Fibroblast of lung (primary cell): ENCODE measurements at regions not wholly inside any gene's neighbourhood (a gene's known extent, or its start where the extent isn't known, plus 50 kb on each side); places are given as distances from the start of the nearest gene placed in this dataset.

Source experiments
- DNase-seq, 2 donors: peaks; one replicate each; pipeline versions ENCODE4 v3.0.0 to v3.0.0-alpha.2; 2010; ENCODE audit warnings: low read depth in 2 of 2
- H2AFZ ChIP-seq: 2 replicates; pipeline ENCODE4 v1.5.1; 2012; ENCODE audit warnings: low read length, control low read depth, inconsistent platforms
- H3K27ac ChIP-seq: 2 replicates; pipeline ENCODE4 v1.5.1; 2011; ENCODE audit warnings: low read length, control low read depth; ENCODE audit not compliant: insufficient read depth
- H3K27me3 ChIP-seq: 2 replicates; pipeline ENCODE4 v1.5.1; 2011; ENCODE audit warnings: mild to moderate bottlenecking, low read length; ENCODE audit not compliant: control insufficient read depth, insufficient read depth
- H3K36me3 ChIP-seq: 2 replicates; pipeline ENCODE4 v1.5.1; 2011; ENCODE audit warnings: low read length; ENCODE audit not compliant: control insufficient read depth, insufficient read depth
- H3K4me1 ChIP-seq: 2 replicates; pipeline ENCODE4 v1.5.1; 2011; ENCODE audit warnings: low read length; ENCODE audit not compliant: control insufficient read depth, insufficient read depth; ENCODE audit errors: extremely low read depth
- H3K4me2 ChIP-seq: 2 replicates; pipeline ENCODE4 v1.5.1; 2011; ENCODE audit warnings: low read length, control low read depth; ENCODE audit not compliant: insufficient read depth; ENCODE audit errors: extremely low read depth
- H3K4me3 ChIP-seq, 4 experiments: fragments of 200-600 bp in 1 of 4; sonication (generic) in 1 of 4; replicated peaks in 1 of 4; 2 replicates each; pipeline ENCODE4 v1.5.1; 2011 to 2016; ENCODE audit warnings: low read length in 4 of 4, low read depth in 3 of 4, mild to moderate bottlenecking in 3 of 4, control low read depth in 2 of 4, inconsistent platforms in 1 of 4, mixed read lengths in 1 of 4; ENCODE audit not compliant: insufficient read depth in 1 of 4; ENCODE audit errors: control extremely low read depth in 1 of 4
- H3K79me2 ChIP-seq: 2 replicates; pipeline ENCODE4 v1.5.1; 2012; ENCODE audit warnings: mild to moderate bottlenecking, low read length, inconsistent platforms; ENCODE audit not compliant: control insufficient read depth, insufficient read depth
- H3K9ac ChIP-seq: 2 replicates; pipeline ENCODE4 v1.5.1; 2011; ENCODE audit warnings: mild to moderate bottlenecking, low read length, control low read depth; ENCODE audit not compliant: insufficient read depth
- H3K9me3 ChIP-seq: 2 replicates; pipeline ENCODE4 v1.5.1; 2012; ENCODE audit warnings: low read depth, low read length; ENCODE audit not compliant: control insufficient read depth, insufficient read depth
- H4K20me1 ChIP-seq: 2 replicates; pipeline ENCODE4 v1.5.1; 2011; ENCODE audit warnings: low read length; ENCODE audit not compliant: control insufficient read depth, insufficient read depth; ENCODE audit errors: extremely low read depth
- CTCF ChIP-seq, 2 donors: IDR thresholded peaks in 1 of 2; conservative IDR thresholded peaks in 1 of 2; 1 replicate in 1 of 2; 2 replicates in 1 of 2; pipeline ENCODE4 v1.5.1; 2011 to 2012; ENCODE audit warnings: low read length in 2 of 2, control low read depth in 1 of 2, inconsistent platforms in 1 of 2, low read depth in 1 of 2, mild to moderate bottlenecking in 1 of 2
- EZH2 ChIP-seq: IDR thresholded peaks from 2 replicates; pipeline ENCODE4 v1.5.1; 2012; ENCODE audit warnings: low read length, control low read depth, mild to moderate bottlenecking; ENCODE audit errors: missing control alignments

GRCh38 chr17:71460943-71461342, 659.9 kb upstream of the SOX9 start:
- H3K4me3 ChIP-seq = no peak overlapping the region
- TF ChIP-seq EZH2 (no peak), CTCF (conservative IDR thresholded peaks at IDR 0.05 in 1 of 2, IDR thresholded peaks at IDR 0.05 in 1 of 2; ENCODE audit: low read depth in 1 of 2, low read length in 2 of 2) (peak; percentile 44 to 55)

DNA sequence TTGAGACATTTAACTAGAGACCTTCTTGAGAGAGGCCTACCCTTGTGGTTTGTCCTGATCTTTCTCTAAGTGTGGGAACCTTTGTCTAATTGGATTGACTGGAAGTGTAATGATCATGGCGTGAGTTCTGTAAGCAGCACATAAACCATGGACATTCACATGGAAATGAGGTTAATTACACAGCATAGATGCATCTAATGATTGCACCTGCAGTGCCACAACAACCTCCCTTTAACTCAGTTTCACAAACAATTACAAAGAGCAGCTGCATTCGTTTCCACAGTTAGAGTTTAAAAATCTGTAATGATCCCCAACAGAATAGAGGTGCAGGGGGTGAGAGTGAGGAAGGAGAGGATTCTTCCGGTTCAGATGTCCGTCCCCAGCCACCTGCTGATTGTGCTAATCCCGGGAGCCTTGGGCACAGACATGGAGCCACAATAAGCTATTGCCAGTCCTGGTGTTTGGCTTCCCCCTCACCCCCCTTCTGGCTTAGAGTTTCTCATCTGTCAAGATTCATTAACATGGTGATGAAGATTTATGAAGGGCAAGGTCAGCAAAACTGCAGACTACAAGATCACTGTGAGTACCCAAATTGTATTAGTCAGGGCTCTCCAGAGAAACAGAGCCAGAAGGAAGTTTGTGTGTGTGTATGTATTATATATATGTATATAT, 659.2 kb upstream of the SOX9 start:
- Histone ChIP-seq H3K36me3 (no peaks in the 10 kb centered on the region), H3K27ac (no peak overlapping the region), H2AFZ (no peak overlapping the region), H3K4me3 (no peak overlapping the region), H3K9ac (no peak overlapping the region), H3K27me3 (no peaks in the 10 kb centered on the region), H3K79me2 (no peaks in the 10 kb centered on the region), H3K4me1 (no peaks in the 10 kb centered on the region), H4K20me1 (no peaks in the 10 kb centered on the region), H3K9me3 (no peaks in the 10 kb centered on the region), H3K4me2 (no peak overlapping the region)
- TF ChIP-seq EZH2 = no peak
- TF ChIP-seq CTCF (conservative IDR thresholded peaks at IDR 0.05 in 1 of 2, IDR thresholded peaks at IDR 0.05 in 1 of 2; ENCODE audit: low read depth in 1 of 2, low read length in 2 of 2) = no peak
- DNase-seq = no peak

More at GRCh38 chr17:71460943-71461342, 659.9 kb upstream of the SOX9 start:
- Histone ChIP-seq H3K27me3 (no peaks in the 10 kb centered on the region), H3K4me1 (no peaks in the 10 kb centered on the region), H3K27ac (no peak overlapping the region), H3K79me2 (no peaks in the 10 kb centered on the region), H4K20me1 (no peaks in the 10 kb centered on the region), H2AFZ (no peak overlapping the region), H3K36me3 (no peaks in the 10 kb centered on the region), H3K4me2 (no peak overlapping the region), H3K9ac (no peak overlapping the region), H3K9me3 (no peaks in the 10 kb centered on the region)
- DNase-seq = peak in 1 of 2 donors; percentile 55

- no peak for TF ChIP-seq EZH2
- TF ChIP-seq CTCF (conservative IDR thresholded peaks at IDR 0.05 in 1 of 2, IDR thresholded peaks at IDR 0.05 in 1 of 2; ENCODE audit: low read depth in 1 of 2, low read length in 2 of 2) = no peak
- H3K36me3 ChIP-seq = no peaks in the 10 kb centered on the region
- no peak overlapping the region for H3K4me3 ChIP-seq
- DNase-seq = peak in 1 of 2 donors; percentile 49
- H4K20me1 ChIP-seq = no peaks in the 10 kb centered on the region
- H3K27me3 ChIP-seq = no peaks in the 10 kb centered on the region
- no peak overlapping the region for H2AFZ ChIP-seq
- no peak overlapping the region for H3K9ac ChIP-seq
- no peak overlapping the region for H3K4me2 ChIP-seq
- H3K4me1 ChIP-seq = no peaks in the 10 kb centered on the region
- H3K9me3 ChIP-seq = no peaks in the 10 kb centered on the region
- no peak overlapping the region for H3K27ac ChIP-seq
- H3K79me2 ChIP-seq = no peaks in the 10 kb centered on the region
Measured at GRCh38 chr17:71464241-71464640, 656.6 kb upstream of the SOX9 start.
